Mononuclear cell (primary cell): ENCODE measurements at regions not wholly inside any gene's neighbourhood (a gene's known extent, or its start where the extent isn't known, plus 50 kb on each side); places are given as distances from the start of the nearest gene placed in this dataset.

Experiments
- H3K27me3 ChIP-seq: 2 replicates; pipeline ENCODE4 v1.6.0; 2011; ENCODE audit warnings: low read length, control low read depth; ENCODE audit not compliant: insufficient read depth
- H3K4me1 ChIP-seq: 2 replicates; pipeline ENCODE4 v1.5.1; 2011; ENCODE audit warnings: mild to moderate bottlenecking, low read length, control low read depth; ENCODE audit not compliant: insufficient read depth
- H3K4me3 ChIP-seq: 2 replicates; pipeline ENCODE4 v1.5.1; 2011; ENCODE audit warnings: mild to moderate bottlenecking, low read length, moderate library complexity
- H3K9me3 ChIP-seq: 2 replicates; pipeline ENCODE4 v1.5.1; 2011; ENCODE audit warnings: low read depth, mild to moderate bottlenecking, control low read depth, low read length

GRCh38 chr2:195413422-195413821 is 243.6 kb upstream of the SLC39A10 start:
- Histone ChIP-seq H3K4me1 (no peaks in the 10 kb centered on the region), H3K27me3 (no peaks in the 10 kb centered on the region), H3K4me3 (no peak overlapping the region), H3K9me3 (no peaks in the 10 kb centered on the region)

GRCh38 chr2:195411219-195411687 is 245.8 kb upstream of the SLC39A10 start:
- H3K4me3 ChIP-seq, result no peak overlapping the region
- no peaks in the 10 kb centered on the region for H3K27me3 ChIP-seq
- no peaks in the 10 kb centered on the region for H3K9me3 ChIP-seq
- H3K4me1 ChIP-seq, result no peaks in the 10 kb centered on the region

GRCh38 chr2:195410074-195410671 is 246.9 kb upstream of the SLC39A10 start:
- Histone ChIP-seq H3K4me3 (no peak overlapping the region), H3K9me3 (no peaks in the 10 kb centered on the region), H3K27me3 (no peaks in the 10 kb centered on the region), H3K4me1 (no peaks in the 10 kb centered on the region)

GRCh38 chr2:195408811-195409210 is 248.2 kb upstream of the SLC39A10 start:
- Histone ChIP-seq H3K4me1 (no peaks in the 10 kb centered on the region), H3K27me3 (no peaks in the 10 kb centered on the region), H3K4me3 (no peak overlapping the region), H3K9me3 (no peaks in the 10 kb centered on the region)

- H3K9me3 ChIP-seq, result no peaks in the 10 kb centered on the region
- H3K4me1 ChIP-seq, result no peaks in the 10 kb centered on the region
- no peak overlapping the region for H3K4me3 ChIP-seq
- no peaks in the 10 kb centered on the region for H3K27me3 ChIP-seq
Measured at GRCh38 chr2:195408196-195408595, 248.8 kb upstream of the SLC39A10 start.

- H3K27me3 ChIP-seq, result no peaks in the 10 kb centered on the region
- H3K4me1 ChIP-seq, result no peaks in the 10 kb centered on the region
- H3K4me3 ChIP-seq, result no peak overlapping the region
- H3K9me3 ChIP-seq, result no peaks in the 10 kb centered on the region
Measured at GRCh38 chr2:195407783-195408182, 249.2 kb upstream of the SLC39A10 start.

GRCh38 chr2:195406886-195407603 is 250.0 kb upstream of the SLC39A10 start:
- no peaks in the 10 kb centered on the region for H3K4me1 ChIP-seq
- no peaks in the 10 kb centered on the region for H3K27me3 ChIP-seq
- H3K9me3 ChIP-seq, result no peaks in the 10 kb centered on the region
- no peak overlapping the region for H3K4me3 ChIP-seq

GRCh38 chr2:195404651-195405050 is 252.4 kb upstream of the SLC39A10 start:
- Histone ChIP-seq H3K9me3 (no peaks in the 10 kb centered on the region), H3K4me1 (no peaks in the 10 kb centered on the region), H3K4me3 (no peak overlapping the region), H3K27me3 (no peaks in the 10 kb centered on the region)

GRCh38 chr2:195396479-195396878 is 260.5 kb upstream of the SLC39A10 start:
- Histone ChIP-seq H3K27me3 (no peaks in the 10 kb centered on the region), H3K4me3 (no peak overlapping the region), H3K4me1 (no peaks in the 10 kb centered on the region), H3K9me3 (no peaks in the 10 kb centered on the region)

- Histone ChIP-seq H3K9me3 (no peaks in the 10 kb centered on the region), H3K4me3 (no peak overlapping the region), H3K27me3 (no peaks in the 10 kb centered on the region), H3K4me1 (no peaks in the 10 kb centered on the region)
Measured at GRCh38 chr2:195395362-195395761, 261.7 kb upstream of the SLC39A10 start.

GRCh38 chr2:195392446-195393336 is 264.3 kb upstream of the SLC39A10 start:
- Histone ChIP-seq H3K4me1 (no peaks in the 10 kb centered on the region), H3K9me3 (no peaks in the 10 kb centered on the region), H3K27me3 (no peaks in the 10 kb centered on the region), H3K4me3 (no peak overlapping the region)

GRCh38 chr2:195390686-195391321 is 266.2 kb upstream of the SLC39A10 start:
- no peaks in the 10 kb centered on the region for H3K27me3 ChIP-seq
- H3K4me3 ChIP-seq, result no peak overlapping the region
- H3K4me1 ChIP-seq, result no peaks in the 10 kb centered on the region
- no peaks in the 10 kb centered on the region for H3K9me3 ChIP-seq

- no peaks in the 10 kb centered on the region for H3K4me1 ChIP-seq
- no peaks in the 10 kb centered on the region for H3K27me3 ChIP-seq
- H3K9me3 ChIP-seq, result no peaks in the 10 kb centered on the region
- no peak overlapping the region for H3K4me3 ChIP-seq
Measured at GRCh38 chr2:195388028-195388427, 269.0 kb upstream of the SLC39A10 start.

- H3K27me3 ChIP-seq, result no peaks in the 10 kb centered on the region
- H3K4me1 ChIP-seq, result no peaks in the 10 kb centered on the region
- no peaks in the 10 kb centered on the region for H3K9me3 ChIP-seq
- no peak overlapping the region for H3K4me3 ChIP-seq
Measured at GRCh38 chr2:195382186-195382585, 274.8 kb upstream of the SLC39A10 start.
